ENCODE measurements at regions not wholly inside any gene's neighbourhood (a gene's known extent, or its start where the extent isn't known, plus 50 kb on each side); places are given as distances from the start of the nearest gene placed in this dataset.

- no peak for ATAC-seq
Observed at GRCh38 chr5:67620424-67621397, 424.1 kb upstream of the CD180 start.

DNA sequence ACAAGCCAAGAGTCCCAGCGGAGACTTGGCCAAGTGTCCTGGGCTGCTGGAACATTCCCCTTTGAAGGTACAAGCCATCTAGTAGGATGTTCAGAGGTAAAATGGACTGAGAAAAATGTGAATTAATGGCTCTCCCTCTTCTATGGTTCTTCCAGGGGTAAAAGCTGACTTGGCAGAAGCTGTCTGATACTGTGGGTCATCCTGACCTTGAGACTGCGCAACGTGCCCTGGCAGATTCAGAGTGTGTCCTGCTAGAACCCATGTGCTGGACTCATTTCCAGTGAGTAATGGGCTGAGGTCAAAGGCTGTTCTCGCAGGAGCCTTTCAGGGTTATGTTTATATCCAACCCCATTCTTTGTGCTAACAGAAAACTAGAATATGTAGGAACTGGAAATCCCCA is 423.0 kb upstream of the CD180 start:
- no peak for ATAC-seq

DNA sequence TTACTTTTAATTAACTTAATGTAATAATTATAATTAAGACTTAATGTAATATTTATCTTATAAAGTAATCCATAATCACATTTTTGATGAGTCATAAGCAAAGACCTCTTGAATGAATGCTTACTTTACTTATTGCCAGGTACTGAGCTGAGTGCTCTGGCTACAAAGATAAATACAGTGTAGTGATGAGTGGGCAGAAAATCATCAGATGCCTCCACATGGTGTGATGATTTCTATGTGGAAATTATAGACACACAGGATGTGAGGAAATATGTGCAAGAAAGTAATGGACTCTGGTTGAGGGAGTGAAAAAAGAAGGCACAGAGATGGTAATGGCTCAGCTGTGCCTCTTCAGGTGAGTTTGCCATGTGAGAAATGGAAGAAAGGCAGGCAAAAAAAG is 422.6 kb upstream of the CD180 start:
- no peak for ATAC-seq

DNA sequence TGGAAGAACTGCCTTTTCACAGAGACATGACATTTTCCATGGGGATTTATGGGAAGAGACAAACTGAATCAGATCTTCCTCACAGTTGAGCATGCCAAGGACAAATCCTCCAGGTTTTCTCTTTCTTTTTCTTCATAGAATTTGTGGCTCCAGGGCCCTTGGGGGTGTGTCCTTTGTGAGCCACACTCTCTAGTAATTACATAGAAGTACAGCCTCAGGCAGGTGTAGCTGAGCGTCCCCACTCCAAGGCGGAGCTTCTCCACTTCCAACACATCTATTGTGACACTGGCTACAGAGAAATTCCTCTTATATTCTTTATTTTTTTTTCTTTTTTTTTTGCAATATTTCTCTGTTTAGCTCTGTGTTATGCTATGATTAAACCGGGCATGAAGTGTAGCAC is 420.5 kb upstream of the CD180 start:
- ATAC-seq = no peak

GRCh38 chr5:67612961-67613360 is 416.4 kb upstream of the CD180 start:
- no peak for ATAC-seq

DNA sequence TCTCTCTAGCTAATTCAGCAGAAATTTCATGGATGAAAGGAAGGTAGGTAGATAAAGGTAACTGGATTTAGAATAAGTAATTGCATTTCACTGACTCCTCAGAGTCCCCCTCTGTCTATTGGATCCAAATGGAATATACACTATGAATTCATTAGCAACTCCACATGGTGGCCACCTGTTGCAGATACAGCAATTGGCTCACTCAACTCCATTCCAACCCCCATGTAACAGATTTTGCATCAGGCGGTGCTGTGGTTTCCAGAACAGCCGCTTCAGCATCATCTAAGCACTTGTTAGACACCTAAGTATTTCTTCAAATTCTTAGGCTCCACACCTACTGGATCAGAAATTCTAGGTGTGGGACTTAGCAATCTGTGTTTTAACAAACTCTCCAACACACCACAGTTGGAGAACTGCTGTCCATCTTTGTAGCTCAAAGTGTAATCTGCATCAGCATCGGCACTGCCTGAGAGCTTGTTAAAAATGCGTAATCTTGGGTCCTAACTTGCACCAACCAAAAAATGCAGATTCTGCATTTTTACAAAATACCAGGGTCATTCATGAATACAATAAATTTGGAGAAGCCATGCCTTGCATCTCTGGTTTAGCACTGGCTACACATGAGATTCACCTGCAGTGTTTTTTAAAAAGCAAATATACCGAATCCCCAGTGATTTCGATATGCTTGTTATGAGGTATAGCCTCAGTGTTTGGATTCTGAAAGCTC is 413.8 kb upstream of the CD180 start:
- ATAC-seq = no peak

DNA sequence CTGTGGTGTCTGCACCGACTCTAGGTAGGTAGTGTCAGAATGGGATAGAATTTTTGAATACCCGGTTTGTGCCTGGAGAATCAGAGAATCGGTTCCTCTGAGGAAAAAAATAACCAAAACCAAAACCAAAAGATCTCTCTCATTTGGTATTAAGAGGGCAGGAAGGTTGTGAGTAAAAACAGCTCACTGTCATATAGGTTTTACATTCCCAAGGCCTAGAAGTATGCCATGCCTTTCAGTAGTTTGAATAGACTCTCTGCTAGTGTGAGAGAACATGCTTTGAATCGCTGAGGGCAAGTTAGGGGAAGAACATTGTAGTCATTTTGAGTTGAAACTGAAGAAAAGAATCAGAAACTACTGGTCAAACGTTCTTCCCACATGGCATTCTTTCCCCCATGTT is 411.4 kb upstream of the CD180 start:
- ATAC-seq = no peak

DNA sequence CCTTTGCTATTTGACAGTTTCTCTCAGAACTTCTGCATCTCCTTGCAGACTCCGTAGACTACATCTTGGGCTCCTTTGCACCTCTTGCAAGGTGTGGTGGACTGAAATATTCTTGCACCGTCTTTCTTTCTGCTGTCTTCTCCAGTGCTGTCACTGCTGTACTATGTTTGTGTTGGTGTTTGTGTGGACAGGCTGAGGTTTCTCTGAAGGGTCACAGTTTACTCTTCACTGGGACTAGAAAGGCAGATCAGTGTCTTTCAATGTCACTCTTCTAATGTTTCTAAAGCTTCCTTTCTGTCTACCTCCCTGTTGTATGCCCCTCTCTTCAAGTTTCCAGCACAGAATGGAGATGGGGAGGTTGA is 410.0 kb upstream of the CD180 start:
- ATAC-seq = no peak

DNA sequence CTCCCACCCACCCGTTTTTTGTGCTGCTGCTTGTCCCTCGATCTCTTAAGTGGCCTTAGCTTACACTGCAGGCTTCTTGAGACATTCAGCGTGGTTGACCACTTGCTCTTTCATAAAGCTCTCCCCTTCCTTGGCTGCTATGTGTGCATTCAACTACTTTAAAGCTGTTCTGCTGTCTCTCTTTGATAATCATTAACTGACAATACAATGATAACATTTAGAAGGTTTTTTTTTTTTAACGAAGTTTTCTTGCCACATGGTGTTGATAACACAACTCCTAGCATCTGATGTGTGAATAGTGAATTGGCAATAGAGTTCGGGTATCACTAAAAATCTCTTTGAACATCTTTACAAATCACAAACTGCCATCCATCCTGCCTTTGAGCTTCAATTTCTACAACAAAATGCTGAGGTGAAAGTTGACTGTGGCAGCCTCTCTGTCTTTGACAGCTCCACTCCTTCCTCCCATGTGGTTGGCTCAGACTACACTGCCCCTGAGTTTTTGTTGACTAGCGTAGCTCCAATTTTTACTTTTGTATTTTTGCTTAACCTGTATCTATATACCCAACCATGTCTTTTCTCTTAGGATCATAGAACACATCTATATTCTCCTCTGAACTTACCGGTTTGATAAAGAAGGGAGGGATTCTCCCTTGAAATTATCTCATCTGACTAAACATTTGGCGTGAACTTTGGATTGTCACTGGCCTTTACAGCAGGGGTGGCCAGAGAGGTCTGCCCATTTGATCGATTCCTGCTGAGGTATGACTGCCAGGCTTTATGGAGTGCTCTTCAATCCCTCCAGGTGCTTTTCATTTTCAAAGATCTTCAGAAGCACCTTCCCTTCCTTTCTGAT is 409.4 kb upstream of the CD180 start:
- no peak for ATAC-seq

GRCh38 chr5:67591491-67591890 is 394.9 kb upstream of the CD180 start:
- ATAC-seq = no peak

DNA sequence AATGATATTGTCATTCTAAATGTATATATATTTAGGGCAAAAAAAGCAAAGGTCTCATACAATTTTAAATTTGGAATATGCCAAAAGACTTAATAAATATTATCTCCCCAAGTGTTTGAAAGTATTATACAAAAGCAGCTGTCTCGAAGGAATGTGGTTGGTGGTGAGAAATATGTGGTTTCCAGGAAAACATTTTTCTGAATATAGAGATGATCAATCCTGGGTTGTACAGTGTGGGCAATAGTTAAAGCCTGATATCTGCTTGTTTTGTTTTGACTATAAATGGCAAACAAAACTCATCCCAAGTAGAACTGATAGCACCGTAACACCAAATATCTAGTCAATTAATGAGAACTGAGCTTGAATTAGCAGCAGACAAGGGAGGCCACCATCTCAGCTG is 391.8 kb upstream of the CD180 start:
- ATAC-seq = no peak

DNA sequence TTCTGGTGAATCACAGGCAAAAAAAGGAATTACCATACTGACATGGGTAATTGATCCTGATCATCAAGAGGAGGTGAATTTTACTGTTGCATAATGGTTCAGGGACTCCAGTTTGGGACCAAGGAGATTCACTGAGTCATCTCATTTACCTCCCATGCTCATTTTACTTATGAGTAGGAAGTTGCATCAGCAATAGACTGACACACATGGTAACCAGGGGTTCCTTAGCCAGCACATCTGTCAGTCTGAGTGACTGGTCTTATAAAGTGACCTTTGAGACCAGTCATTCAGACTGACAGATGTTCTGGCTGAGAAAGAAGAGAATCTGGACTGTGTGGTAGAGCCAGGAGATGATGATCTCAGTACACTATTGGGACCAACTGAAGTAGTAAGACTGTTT is 384.6 kb upstream of the CD180 start:
- peak in 1 of 2 donors; percentile 17 for ATAC-seq

DNA sequence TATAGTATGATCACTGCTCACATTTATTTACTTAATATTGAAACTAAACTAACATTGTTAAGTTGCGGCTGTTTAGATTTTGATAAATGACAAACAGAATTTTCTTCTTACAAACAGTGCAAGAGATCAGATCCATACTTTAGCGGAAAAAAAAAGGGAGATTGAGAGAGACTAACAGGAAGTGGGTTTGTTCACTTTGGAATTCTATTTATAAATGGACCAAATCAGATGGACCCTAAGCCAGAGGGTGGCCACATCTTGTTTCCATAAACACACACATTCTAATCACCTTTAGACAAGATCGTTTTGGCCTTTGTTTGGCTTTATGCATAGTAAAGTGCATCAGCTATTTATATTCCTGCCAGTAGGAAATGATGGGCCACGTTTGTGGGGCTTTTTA is 381.4 kb upstream of the CD180 start:
- ATAC-seq = no peak

GRCh38 chr5:67577424-67577823 is 380.8 kb upstream of the CD180 start:
- no peak for ATAC-seq

GRCh38 chr5:67576112-67576511 is 379.5 kb upstream of the CD180 start:
- no peak for ATAC-seq

DNA sequence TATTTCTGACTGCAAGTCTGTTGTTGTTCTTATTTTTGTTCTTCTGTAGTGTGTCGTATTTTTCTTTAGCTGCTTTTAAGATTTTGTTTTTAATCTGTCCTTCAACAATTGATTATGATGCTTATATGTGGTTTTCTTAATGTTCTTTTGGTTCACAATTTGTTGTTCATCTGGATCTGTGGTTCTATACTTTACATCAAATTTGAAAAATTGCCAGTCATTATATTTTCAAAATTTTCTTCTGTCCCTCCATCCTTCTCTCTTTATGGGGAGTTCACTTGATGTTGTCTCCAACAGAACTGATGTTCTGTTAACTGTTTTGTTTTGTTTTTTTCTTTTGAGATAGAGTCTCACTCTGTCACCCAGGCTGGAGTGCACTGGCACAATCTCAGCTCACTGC is 378.5 kb upstream of the CD180 start:
- ATAC-seq = no peak

- ATAC-seq = no peak
Observed at GRCh38 chr5:67561151-67561932, 364.7 kb upstream of the CD180 start.

DNA sequence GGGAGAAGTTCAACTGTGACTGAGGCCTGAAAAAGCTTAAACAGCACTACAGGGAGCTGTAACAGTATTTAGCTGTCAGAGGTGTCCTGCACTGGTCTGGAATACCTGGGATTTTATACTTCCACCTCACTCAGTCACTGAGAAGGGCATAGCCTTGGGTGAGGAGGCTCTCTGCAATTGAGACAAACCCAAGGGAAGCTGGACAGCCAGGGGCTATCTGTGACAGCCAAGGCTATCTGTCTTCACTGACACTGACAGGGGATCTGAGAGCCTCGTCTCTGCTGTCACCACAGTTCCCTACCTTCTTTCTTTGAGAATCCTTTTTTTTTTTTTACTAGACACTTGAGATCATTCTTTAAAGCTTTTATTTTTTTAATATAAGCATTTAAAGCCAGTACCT is 356.2 kb upstream of the CD180 start:
- no peak for ATAC-seq

GRCh38 chr5:67549947-67550346 is 353.3 kb upstream of the CD180 start:
- no peak for ATAC-seq

GRCh38 chr5:67549296-67549618 is 352.7 kb upstream of the CD180 start:
- ATAC-seq = no peak

- ATAC-seq = no peak
Observed at GRCh38 chr5:67548520-67549295, 352.1 kb upstream of the CD180 start.

DNA sequence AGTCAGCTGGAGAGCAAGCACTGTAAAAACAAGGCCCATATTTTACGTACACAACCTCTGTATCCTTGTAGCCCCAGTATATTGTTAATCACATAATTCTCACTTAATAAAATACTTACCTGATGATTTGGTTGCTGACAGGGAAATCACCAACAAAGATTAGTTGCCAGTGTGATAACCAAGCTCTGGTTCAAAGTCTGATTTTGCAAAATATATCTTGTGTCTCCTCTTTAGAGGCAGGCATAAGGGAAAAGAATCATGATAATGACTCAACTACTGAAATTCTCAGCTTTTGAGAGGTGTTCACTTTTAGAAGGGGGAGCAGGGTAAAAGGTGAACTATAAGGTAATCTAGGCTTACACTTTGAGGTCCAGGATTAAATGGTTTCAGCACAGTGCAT is 351.1 kb upstream of the CD180 start:
- ATAC-seq = no peak
